ENCODE measurements at regions not wholly inside any gene's neighbourhood (a gene's known extent, or its start where the extent isn't known, plus 50 kb on each side); places are given as distances from the start of the nearest gene placed in this dataset.

- no peak overlapping the region for H3K27ac ChIP-seq (replicated peaks)
- no peaks in the 10 kb centered on the region for H3K27me3 ChIP-seq (ENCODE audit: insufficient read depth, poor library complexity, severe bottlenecking)
- no peak for DNase-seq (ENCODE audit: low read depth in 1 of 2, low spot score in 1 of 2)
- TF ChIP-seq SPI1 (IDR thresholded peaks at IDR 0.05; ENCODE audit: borderline replicate concordance, low read depth) = no peak
- TF ChIP-seq POLR2AphosphoS5 (IDR thresholded peaks at IDR 0.05; ENCODE audit: low read depth) = no peak
- no peak overlapping the region for H3K4me3 ChIP-seq (replicated peaks; ENCODE audit: insufficient read depth, low read length)
These were observed 71.8 kb downstream of the CHRM3 start for GRCh38 chr1:239458144-239458500.

- Histone ChIP-seq H3K27ac (replicated peaks) (no peak overlapping the region), H3K27me3 (ENCODE audit: insufficient read depth, poor library complexity, severe bottlenecking) (no peaks in the 10 kb centered on the region), H3K4me3 (replicated peaks; ENCODE audit: insufficient read depth, low read length) (no peak overlapping the region)
- TF ChIP-seq GABPA (IDR thresholded peaks at IDR 0.05; ENCODE audit: low read depth) = no peak
- TF ChIP-seq CTCF (IDR thresholded peaks at IDR 0.05; ENCODE audit: insufficient read depth, low read length) = no peak
- no peak for TF ChIP-seq POLR2AphosphoS5 (IDR thresholded peaks at IDR 0.05; ENCODE audit: low read depth)
- no peak for TF ChIP-seq SPI1 (IDR thresholded peaks at IDR 0.05; ENCODE audit: borderline replicate concordance, low read depth)
- TF ChIP-seq REST (IDR thresholded peaks at IDR 0.05; ENCODE audit: insufficient replicate concordance, low read depth) = no peak
- DNase-seq (ENCODE audit: low read depth in 1 of 2, low spot score in 1 of 2) = no peak
These were observed 81.4 kb downstream of the CHRM3 start for GRCh38 chr1:239467730-239468129.

- H3K27me3 ChIP-seq (ENCODE audit: insufficient read depth, poor library complexity, severe bottlenecking) = no peaks in the 10 kb centered on the region
- H3K27ac ChIP-seq (replicated peaks) = no peak overlapping the region
- H3K4me3 ChIP-seq (replicated peaks; ENCODE audit: insufficient read depth, low read length) = no peak overlapping the region
- no peak for TF ChIP-seq REST (IDR thresholded peaks at IDR 0.05; ENCODE audit: insufficient replicate concordance, low read depth)
- no peak for TF ChIP-seq POLR2AphosphoS5 (IDR thresholded peaks at IDR 0.05; ENCODE audit: low read depth)
- no peak for TF ChIP-seq CTCF (IDR thresholded peaks at IDR 0.05; ENCODE audit: insufficient read depth, low read length)
- TF ChIP-seq SPI1 (IDR thresholded peaks at IDR 0.05; ENCODE audit: borderline replicate concordance, low read depth) = no peak
- no peak for TF ChIP-seq GABPA (IDR thresholded peaks at IDR 0.05; ENCODE audit: low read depth)
- DNase-seq (ENCODE audit: low read depth in 1 of 2, low spot score in 1 of 2) = no peak
These were observed 91.7 kb downstream of the CHRM3 start for GRCh38 chr1:239478069-239478468.

- Histone ChIP-seq H3K4me3 (replicated peaks; ENCODE audit: insufficient read depth, low read length) (no peak overlapping the region), H3K27me3 (ENCODE audit: insufficient read depth, poor library complexity, severe bottlenecking) (no peaks in the 10 kb centered on the region), H3K27ac (replicated peaks) (no peak overlapping the region)
- DNase-seq (ENCODE audit: low read depth in 1 of 2, low spot score in 1 of 2) = no peak
- TF ChIP-seq REST (IDR thresholded peaks at IDR 0.05; ENCODE audit: insufficient replicate concordance, low read depth) = no peak
- no peak for TF ChIP-seq SPI1 (IDR thresholded peaks at IDR 0.05; ENCODE audit: borderline replicate concordance, low read depth)
- TF ChIP-seq POLR2AphosphoS5 (IDR thresholded peaks at IDR 0.05; ENCODE audit: low read depth) = no peak
- no peak for TF ChIP-seq CTCF (IDR thresholded peaks at IDR 0.05; ENCODE audit: insufficient read depth, low read length)
- no peak for TF ChIP-seq GABPA (IDR thresholded peaks at IDR 0.05; ENCODE audit: low read depth)
These were observed 97.0 kb downstream of the CHRM3 start for GRCh38 chr1:239483391-239483790.
